ENCODE measurements at regions not wholly inside any gene's neighbourhood (a gene's known extent, or its start where the extent isn't known, plus 50 kb on each side); places are given as distances from the start of the nearest gene placed in this dataset.
A peak's percentile ranks its signal among the peaks of the same experiment; 100 is the strongest.

DNA sequence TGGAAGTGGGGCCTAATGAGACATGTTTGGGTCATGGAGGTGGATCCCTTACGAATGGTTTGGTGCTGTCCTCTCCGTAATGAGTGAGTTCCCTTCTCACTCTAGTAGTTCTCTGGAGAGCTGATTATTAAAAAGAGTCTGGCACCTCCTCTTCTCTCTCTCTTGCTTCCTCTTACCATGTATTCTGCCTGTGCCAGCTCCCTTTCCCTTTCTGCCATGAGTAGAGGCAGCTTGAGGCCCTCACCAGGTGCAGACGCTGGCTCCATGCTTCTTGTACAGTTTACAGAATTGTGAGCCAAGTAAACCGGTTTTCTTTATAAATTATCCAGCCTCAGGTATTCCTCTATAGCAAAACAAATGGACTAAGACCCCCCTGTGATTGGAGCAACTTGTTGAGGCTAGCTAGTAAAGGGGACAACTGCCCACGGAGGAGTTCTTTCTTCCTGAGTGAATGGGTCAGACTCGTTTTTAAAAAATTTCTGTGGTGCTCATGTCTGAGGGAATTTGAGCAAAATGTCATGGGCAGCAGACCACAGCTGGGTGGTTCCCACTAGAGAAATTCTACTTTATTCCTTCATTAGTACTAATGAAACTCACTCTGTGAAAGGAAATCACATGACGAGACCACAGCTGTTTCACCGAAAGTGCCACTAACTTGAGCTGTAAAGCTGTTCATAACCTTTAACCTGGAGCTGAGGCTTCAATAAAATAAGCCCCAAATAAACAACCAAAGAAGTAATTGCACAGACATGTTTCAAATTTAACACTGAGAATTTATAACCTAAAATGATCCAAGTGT is 210.0 kb downstream of the NFKBIZ start:
- POLR2A ChIA-PET, result no interaction called here

GRCh38 chr3:102060814-102061213 is 211.5 kb downstream of the NFKBIZ start:
- no peaks in the 10 kb centered on the region for H3K36me3 ChIP-seq (replicated peaks in 1 of 2; ENCODE audit: control insufficient read depth in 1 of 2, insufficient read depth in 2 of 2, low read length in 1 of 2)
- H3K27ac ChIP-seq (ENCODE audit: low read depth in 2 of 2, low read length in 1 of 2), result no peak overlapping the region
- H3K9me3 ChIP-seq, result no peaks in the 10 kb centered on the region
- no peak overlapping the region for H3K4me3 ChIP-seq (ENCODE audit: low read depth in 2 of 2, low read length in 1 of 2)
- no peaks in the 10 kb centered on the region for H3K9me2 ChIP-seq
- H2AFZ ChIP-seq (ENCODE audit: low read depth), result peak overlapping the region; percentile 4; the same call in 1 of the 2 replicates
- no peaks in the 10 kb centered on the region for H4K20me1 ChIP-seq (ENCODE audit: insufficient read depth)
- no peaks in the 10 kb centered on the region for H3K27me3 ChIP-seq (ENCODE audit: insufficient read depth)
- POLR2A ChIA-PET, result no interaction called here
- no peak for DNase-seq
- H3K79me2 ChIP-seq (ENCODE audit: insufficient read depth), result no peaks in the 10 kb centered on the region
- H3K4me2 ChIP-seq, result no peak overlapping the region
- CTCF ChIA-PET, result no interaction called here
- no peaks in the 10 kb centered on the region for H3K4me1 ChIP-seq (ENCODE audit: control insufficient read depth in 1 of 2, insufficient read depth in 2 of 2, low read depth in 1 of 2, low read length in 1 of 2)
- no peaks in the 10 kb centered on the region for H3F3A ChIP-seq (replicated peaks; ENCODE audit: insufficient read depth)
- 81% methylated on average over 1 of the region's 1 CpG for WGBS (ENCODE audit: low lambda C conversion rate)
- H3K9ac ChIP-seq, result no peak overlapping the region
- TF ChIP-seq MXI1 (IDR thresholded peaks at IDR 0.05; ENCODE audit: low read depth, low read length) (no peak), CTCF (IDR thresholded peaks at IDR 0.05) (no peak), RXRA (IDR thresholded peaks at IDR 0.05; ENCODE audit: borderline replicate concordance, low read depth) (no peak), YY1 (IDR thresholded peaks at IDR 0.05; ENCODE audit: low read depth) (no peak), RFX5 (IDR thresholded peaks at IDR 0.05; ENCODE audit: low read length) (no peak), EP300 (IDR thresholded peaks at IDR 0.05; ENCODE audit: borderline replicate concordance in 1 of 2, low read depth in 1 of 2, low read length in 1 of 2) (no peak), RAD21 (IDR thresholded peaks at IDR 0.05; ENCODE audit: low read length) (no peak), REST (IDR thresholded peaks at IDR 0.05; ENCODE audit: low read depth, low read length) (no peak), FOSL2 (IDR thresholded peaks at IDR 0.05; ENCODE audit: borderline replicate concordance, low read depth) (peak; percentile 51; the same call in 1 of the 2 replicates), GABPA (IDR thresholded peaks at IDR 0.05; ENCODE audit: low read depth) (no peak), JUND (IDR thresholded peaks at IDR 0.05) (0 out of 2 replicates have a peak, but pooled peaks have one; percentile 32), ELF1 (IDR thresholded peaks at IDR 0.05) (no peak), NFIC (IDR thresholded peaks at IDR 0.05; ENCODE audit: borderline replicate concordance) (no peak)
- TF ChIP-seq, protein P1, sequence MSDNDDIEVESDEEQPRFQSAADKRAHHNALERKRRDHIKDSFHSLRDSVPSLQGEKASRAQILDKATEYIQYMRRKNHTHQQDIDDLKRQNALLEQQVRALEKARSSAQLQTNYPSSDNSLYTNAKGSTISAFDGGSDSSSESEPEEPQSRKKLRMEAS (IDR thresholded peaks at IDR 0.05; ENCODE audit: low read depth), result 0 out of 2 replicates have a peak, but pooled peaks have one; percentile 15

More for the DNA sequence above, 210.0 kb downstream of the NFKBIZ start:
- WGBS (ENCODE audit: low lambda C conversion rate), result 95% methylated on average over 8 of the region's 8 CpGs
- Histone ChIP-seq H3K4me2 (no peak overlapping the region), H3K9me3 (no peaks in the 10 kb centered on the region), H3F3A (replicated peaks; ENCODE audit: insufficient read depth) (no peaks in the 10 kb centered on the region), H4K20me1 (ENCODE audit: insufficient read depth) (no peaks in the 10 kb centered on the region), H3K27ac (ENCODE audit: low read depth in 2 of 2, low read length in 1 of 2) (no peak overlapping the region), H3K27me3 (ENCODE audit: insufficient read depth) (no peaks in the 10 kb centered on the region), H3K79me2 (ENCODE audit: insufficient read depth) (no peaks in the 10 kb centered on the region), H3K9me2 (no peaks in the 10 kb centered on the region), H2AFZ (ENCODE audit: low read depth) (no peak overlapping the region), H3K36me3 (replicated peaks in 1 of 2; ENCODE audit: control insufficient read depth in 1 of 2, insufficient read depth in 2 of 2, low read length in 1 of 2) (no peaks in the 10 kb centered on the region), H3K4me3 (ENCODE audit: low read depth in 2 of 2, low read length in 1 of 2) (no peak overlapping the region), H3K4me1 (ENCODE audit: control insufficient read depth in 1 of 2, insufficient read depth in 2 of 2, low read depth in 1 of 2, low read length in 1 of 2) (no peaks in the 10 kb centered on the region), H3K9ac (no peak overlapping the region)
- no peak for TF ChIP-seq USF1 (IDR thresholded peaks at IDR 0.05; ENCODE audit: borderline replicate concordance, low read depth)
- TF ChIP-seq, protein P2, sequence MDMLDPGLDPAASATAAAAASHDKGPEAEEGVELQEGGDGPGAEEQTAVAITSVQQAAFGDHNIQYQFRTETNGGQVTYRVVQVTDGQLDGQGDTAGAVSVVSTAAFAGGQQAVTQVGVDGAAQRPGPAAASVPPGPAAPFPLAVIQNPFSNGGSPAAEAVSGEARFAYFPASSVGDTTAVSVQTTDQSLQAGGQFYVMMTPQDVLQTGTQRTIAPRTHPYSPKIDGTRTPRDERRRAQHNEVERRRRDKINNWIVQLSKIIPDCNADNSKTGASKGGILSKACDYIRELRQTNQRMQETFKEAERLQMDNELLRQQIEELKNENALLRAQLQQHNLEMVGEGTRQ (IDR thresholded peaks at IDR 0.05; ENCODE audit: borderline replicate concordance, low read depth, low read length), result no peak
- TF ChIP-seq SIN3A (IDR thresholded peaks at IDR 0.05; ENCODE audit: borderline replicate concordance, low read depth, low read length), result no peak
- TF ChIP-seq, protein P3, sequence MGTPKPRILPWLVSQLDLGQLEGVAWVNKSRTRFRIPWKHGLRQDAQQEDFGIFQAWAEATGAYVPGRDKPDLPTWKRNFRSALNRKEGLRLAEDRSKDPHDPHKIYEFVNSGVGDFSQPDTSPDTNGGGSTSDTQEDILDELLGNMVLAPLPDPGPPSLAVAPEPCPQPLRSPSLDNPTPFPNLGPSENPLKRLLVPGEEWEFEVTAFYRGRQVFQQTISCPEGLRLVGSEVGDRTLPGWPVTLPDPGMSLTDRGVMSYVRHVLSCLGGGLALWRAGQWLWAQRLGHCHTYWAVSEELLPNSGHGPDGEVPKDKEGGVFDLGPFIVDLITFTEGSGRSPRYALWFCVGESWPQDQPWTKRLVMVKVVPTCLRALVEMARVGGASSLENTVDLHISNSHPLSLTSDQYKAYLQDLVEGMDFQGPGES (IDR thresholded peaks at IDR 0.05; ENCODE audit: low read depth, low read length), result no peak
- no peak for DNase-seq
- CTCF ChIA-PET, result no interaction called here
